ENCODE measurements at regions not wholly inside any gene's neighbourhood (a gene's known extent, or its start where the extent isn't known, plus 50 kb on each side); places are given as distances from the start of the nearest gene placed in this dataset.

DNA sequence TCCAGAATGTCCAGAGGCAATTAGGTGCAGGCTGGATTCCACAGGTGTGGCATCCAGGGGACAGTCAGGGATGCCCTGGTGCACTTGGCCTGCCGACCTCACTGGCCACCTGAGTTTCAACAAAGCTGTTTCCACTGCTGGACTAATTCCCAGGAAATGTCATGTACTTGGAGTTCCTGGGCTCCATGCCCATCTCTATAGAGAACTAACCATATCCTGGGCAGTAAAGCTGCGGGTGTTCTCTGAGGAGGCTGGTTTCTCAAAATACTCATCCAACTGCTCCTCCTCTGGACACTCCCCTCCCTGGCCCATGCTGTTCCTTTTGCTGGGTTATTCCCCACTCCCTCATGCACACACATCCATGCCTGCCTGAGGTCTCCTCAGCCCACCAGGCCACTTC is 161.9 kb upstream of the SKOR2 start:
- Histone ChIP-seq H3K9me3 (replicated peaks; ENCODE audit: control insufficient read depth, insufficient read depth, low read depth, low read length) (no peaks in the 10 kb centered on the region), H3K9ac (ENCODE audit: insufficient read depth in 1 of 2, low read depth in 2 of 2, low read length in 2 of 2) (no peak overlapping the region), H3K36me3 (ENCODE audit: control insufficient read depth, insufficient read depth, low read length) (no peaks in the 10 kb centered on the region), H3K27ac (ENCODE audit: extremely low read depth, low read depth, low read length) (no peak overlapping the region), H3K4me2 (ENCODE audit: insufficient read depth, low read length) (no peak overlapping the region), H3K27me3 (ENCODE audit: control insufficient read depth in 2 of 2, insufficient read depth in 2 of 2, low read length in 2 of 2) (no peaks in the 10 kb centered on the region; a peak in 1 of 5 replicates), H3K79me2 (ENCODE audit: control insufficient read depth, insufficient read depth, low read length) (no peaks in the 10 kb centered on the region), H3K9me1 (ENCODE audit: control insufficient read depth, insufficient read depth, low read length) (no peaks in the 10 kb centered on the region), H4K20me1 (replicated peaks; ENCODE audit: control insufficient read depth, insufficient read depth, low read length) (no peaks in the 10 kb centered on the region), H2AFZ (ENCODE audit: low read depth, low read length) (no peak overlapping the region), H3K4me3 (no peak overlapping the region), H3K4me1 (replicated peaks in 1 of 2; ENCODE audit: control insufficient read depth in 2 of 2, insufficient read depth in 2 of 2, low read length in 2 of 2) (no peaks in the 10 kb centered on the region)
- ChIA-PET CTCF (ENCODE audit: low intra/inter-chr PET ratio) (no interaction called here), POLR2A (no interaction called here)
- ATAC-seq: no peak
- intact Hi-C loops (cut with micrococcal nuclease): no loop called here
- no peak for DNase-seq (ENCODE audit: extremely low read depth in 1 of 4, low spot score in 3 of 4)
- no TSS peak for BruUV-seq (replicated peaks)
- TF ChIP-seq RBBP5 (IDR thresholded peaks at IDR 0.05; ENCODE audit: borderline replicate concordance, insufficient read depth, low read length, poor library complexity, severe bottlenecking) (no peak), MTF1 (CRISPR knock-in tag; IDR thresholded peaks at IDR 0.05; ENCODE audit: borderline replicate concordance) (no peak), FOXM1 (IDR thresholded peaks at IDR 0.05; ENCODE audit: low read depth) (no peak), FOXM1 (CRISPR knock-in tag; IDR thresholded peaks at IDR 0.05; ENCODE audit: low read depth) (no peak)
- TF ChIP-seq, protein P1, sequence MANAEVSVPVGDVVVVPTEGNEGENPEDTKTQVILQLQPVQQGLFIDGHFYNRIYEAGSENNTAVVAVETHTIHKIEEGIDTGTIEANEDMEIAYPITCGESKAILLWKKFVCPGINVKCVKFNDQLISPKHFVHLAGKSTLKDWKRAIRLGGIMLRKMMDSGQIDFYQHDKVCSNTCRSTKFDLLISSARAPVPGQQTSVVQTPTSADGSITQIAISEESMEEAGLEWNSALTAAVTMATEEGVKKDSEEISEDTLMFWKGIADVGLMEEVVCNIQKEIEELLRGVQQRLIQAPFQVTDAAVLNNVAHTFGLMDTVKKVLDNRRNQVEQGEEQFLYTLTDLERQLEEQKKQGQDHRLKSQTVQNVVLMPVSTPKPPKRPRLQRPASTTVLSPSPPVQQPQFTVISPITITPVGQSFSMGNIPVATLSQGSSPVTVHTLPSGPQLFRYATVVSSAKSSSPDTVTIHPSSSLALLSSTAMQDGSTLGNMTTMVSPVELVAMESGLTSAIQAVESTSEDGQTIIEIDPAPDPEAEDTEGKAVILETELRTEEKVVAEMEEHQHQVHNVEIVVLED (CRISPR knock-in tag; IDR thresholded peaks at IDR 0.05): no peak
- 0% methylated on average over 2 of the region's 2 CpGs for WGBS (ENCODE audit: insufficient coverage, low coverage, missing lambda C conversion rate)
- FAIRE-seq: no peak
- in situ Hi-C loops (cut with MboI): no loop called here

DNA sequence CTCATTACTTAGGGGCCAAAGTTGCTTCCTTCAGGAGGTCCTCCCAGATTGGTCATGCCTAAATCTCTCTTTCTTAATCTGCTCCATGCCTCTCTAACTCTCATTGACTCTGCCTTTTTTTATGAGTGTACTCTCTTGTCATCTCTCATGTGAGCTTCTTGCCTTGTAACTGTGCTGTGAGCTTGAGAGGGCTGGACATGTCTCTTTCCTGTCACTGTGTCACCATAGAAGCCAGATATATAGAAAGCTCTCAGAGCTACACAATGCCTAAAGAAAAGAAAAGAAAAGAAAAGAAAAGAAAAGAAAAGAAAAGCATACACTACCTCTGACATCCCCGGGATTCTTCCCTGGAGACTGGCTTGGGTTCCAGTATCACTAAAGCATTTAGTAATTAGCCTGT is 161.5 kb upstream of the SKOR2 start:
- Histone ChIP-seq H3K9me1 (ENCODE audit: control insufficient read depth, insufficient read depth, low read length) (no peaks in the 10 kb centered on the region), H2AFZ (ENCODE audit: low read depth, low read length) (no peak overlapping the region), H3K79me2 (ENCODE audit: control insufficient read depth, insufficient read depth, low read length) (no peaks in the 10 kb centered on the region), H3K36me3 (ENCODE audit: control insufficient read depth, insufficient read depth, low read length) (no peaks in the 10 kb centered on the region), H3K27me3 (ENCODE audit: control insufficient read depth in 2 of 2, insufficient read depth in 2 of 2, low read length in 2 of 2) (no peaks in the 10 kb centered on the region; a peak in 1 of 5 replicates), H3K4me2 (ENCODE audit: insufficient read depth, low read length) (no peak overlapping the region), H3K9me3 (replicated peaks; ENCODE audit: control insufficient read depth, insufficient read depth, low read depth, low read length) (no peaks in the 10 kb centered on the region), H3K4me3 (no peak overlapping the region), H3K4me1 (replicated peaks in 1 of 2; ENCODE audit: control insufficient read depth in 2 of 2, insufficient read depth in 2 of 2, low read length in 2 of 2) (no peaks in the 10 kb centered on the region), H4K20me1 (replicated peaks; ENCODE audit: control insufficient read depth, insufficient read depth, low read length) (no peaks in the 10 kb centered on the region), H3K27ac (ENCODE audit: extremely low read depth, low read depth, low read length) (no peak overlapping the region), H3K9ac (ENCODE audit: insufficient read depth in 1 of 2, low read depth in 2 of 2, low read length in 2 of 2) (no peak overlapping the region)
- no peak for ATAC-seq
- BruUV-seq (replicated peaks): no TSS peak
- FAIRE-seq: no peak
- in situ Hi-C loops (cut with MboI): no loop called here
- 0% methylated on average over 1 of the region's 1 CpG for WGBS (ENCODE audit: insufficient coverage, low coverage, missing lambda C conversion rate)
- ChIA-PET CTCF (ENCODE audit: low intra/inter-chr PET ratio) (no interaction called here), POLR2A (no interaction called here)
- TF ChIP-seq TCF7L2 (IDR thresholded peaks at IDR 0.05; ENCODE audit: low read depth, low read length) (no peak), NFIX (CRISPR knock-in tag; IDR thresholded peaks at IDR 0.05; ENCODE audit: low read depth) (no peak), SMARCA4 (IDR thresholded peaks at IDR 0.05) (no peak), CBX2 (IDR thresholded peaks at IDR 0.05; ENCODE audit: insufficient read depth, low read length, poor library complexity, severe bottlenecking) (no peak), GATA2 (CRISPR knock-in tag; IDR thresholded peaks at IDR 0.05) (no peak), RBM15 (IDR thresholded peaks at IDR 0.05; ENCODE audit: insufficient read depth, low read length) (no peak), EZH2 (IDR thresholded peaks at IDR 0.05; ENCODE audit: borderline replicate concordance, low read depth, low read length) (no peak)
- TF ChIP-seq, protein P2, sequence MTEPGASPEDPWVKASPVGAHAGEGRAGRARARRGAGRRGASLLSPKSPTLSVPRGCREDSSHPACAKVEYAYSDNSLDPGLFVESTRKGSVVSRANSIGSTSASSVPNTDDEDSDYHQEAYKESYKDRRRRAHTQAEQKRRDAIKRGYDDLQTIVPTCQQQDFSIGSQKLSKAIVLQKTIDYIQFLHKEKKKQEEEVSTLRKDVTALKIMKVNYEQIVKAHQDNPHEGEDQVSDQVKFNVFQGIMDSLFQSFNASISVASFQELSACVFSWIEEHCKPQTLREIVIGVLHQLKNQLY (CRISPR knock-in tag; conservative IDR thresholded peaks at IDR 0.05): no peak
- no peak for DNase-seq (ENCODE audit: extremely low read depth in 1 of 4, low spot score in 3 of 4)
- intact Hi-C loops (cut with micrococcal nuclease): no loop called here

Measured in K562 (cell line).